OCI-LY3 (cell line): ENCODE measurements at regions not wholly inside any gene's neighbourhood (a gene's known extent, or its start where the extent isn't known, plus 50 kb on each side); places are given as distances from the start of the nearest gene placed in this dataset.

ENCODE experiments used
- H2AFZ ChIP-seq: fragments of 200-600, 300-600 bp; shearing (Covaris generic); 2 replicates; pipeline ENCODE4 v1.6.0; 2014; ENCODE audit warnings: antibody characterized with exemption, low read depth, low read length
- H3K27ac ChIP-seq: fragments of 200-600, 300-600 bp; sonication (generic); 2 replicates; pipeline ENCODE4 v1.5.1; 2014; ENCODE audit warnings: mild to moderate bottlenecking, low read length, moderate library complexity, mixed read lengths
- H3K27me3 ChIP-seq: fragments of 200-600, 300-600 bp; sonication (generic); 2 replicates; pipeline ENCODE4 v1.6.1; 2014; ENCODE audit warnings: low read depth, low read length, mixed read lengths
- H3K36me3 ChIP-seq: fragments of 200-600, 300-600 bp; sonication (generic); replicated peaks from 2 replicates; pipeline ENCODE3; 2014; ENCODE audit warnings: low read depth, low read length, mixed read lengths
- H3K4me1 ChIP-seq: fragments of 300-600, 200-600 bp; sonication (generic); 2 replicates; pipeline ENCODE4 v1.6.1; 2014; ENCODE audit warnings: low read length, mixed read lengths
- H3K4me2 ChIP-seq: fragments of 200-600, 300-600 bp; sonication (generic); 2 replicates; pipeline ENCODE4 v1.6.1; 2014; ENCODE audit warnings: low read length, mixed read lengths
- H3K4me3 ChIP-seq: fragments of 300-600, 200-600 bp; sonication (generic); 2 replicates; pipeline ENCODE4 v1.5.1; 2014; ENCODE audit warnings: antibody characterized with exemption, mild to moderate bottlenecking, low read length, moderate library complexity
- H3K79me2 ChIP-seq: fragments of 300-600, 200-600 bp; shearing (Covaris generic); 2 replicates; pipeline ENCODE4 v1.6.1; 2014; ENCODE audit warnings: mild to moderate bottlenecking, low read length, mixed read lengths
- H3K9ac ChIP-seq: fragments of 300-600, 200-600 bp; shearing (Covaris generic); 2 replicates; pipeline ENCODE4 v1.6.0; 2014; ENCODE audit warnings: mild to moderate bottlenecking, low read length, moderate library complexity
- H3K9me3 ChIP-seq: fragments of 200-600, 300-600 bp; shearing (Covaris generic); 2 replicates; pipeline ENCODE4 v1.6.1; 2014; ENCODE audit warnings: low read length, mixed read lengths; ENCODE audit not compliant: insufficient read depth
- H4K20me1 ChIP-seq: fragments of 200-600, 300-600 bp; sonication (generic); 2 replicates; pipeline ENCODE4 v1.6.1; 2016; ENCODE audit warnings: low read length, mixed read lengths; ENCODE audit not compliant: insufficient read depth
- EZH2phosphoT487 ChIP-seq: fragments of 200-600 bp; shearing (Covaris generic); IDR thresholded peaks from 2 replicates; pipeline ENCODE4 v1.6.1; 2018; ENCODE audit warnings: antibody characterized with exemption, mixed run types, low read depth
- TF ChIP-seq, protein P1 (sequence below): fragments of 200-600, 300-600 bp; sonication (generic); IDR thresholded peaks from 2 replicates; pipeline ENCODE4 v1.5.1; 2014; ENCODE audit warnings: antibody characterized with exemption, low read length, low read depth

DNA sequence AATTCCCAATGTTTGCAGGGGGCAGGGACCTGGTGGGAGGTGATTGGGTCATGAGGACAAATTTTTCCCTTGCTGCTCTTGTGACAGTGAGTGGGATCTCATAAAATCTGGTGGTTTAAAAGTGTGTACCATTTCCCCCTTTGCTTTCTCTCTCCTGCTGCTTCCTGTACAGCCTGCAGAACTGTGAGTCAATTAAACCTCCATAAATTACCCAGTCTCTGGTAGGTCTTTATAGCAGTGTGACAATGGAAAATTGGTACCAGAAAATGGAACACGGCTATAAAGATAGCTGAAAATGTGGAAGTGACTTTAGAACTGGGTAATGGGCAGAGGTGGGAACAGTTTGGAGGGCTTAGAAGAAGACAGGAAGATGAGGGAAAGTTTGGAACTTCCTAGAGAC, 108.7 kb upstream of the NPFFR2 start:
- H3K9me3 ChIP-seq = peaks cover 9% of the 10 kb centered on the region; the same call in 1 of the 2 replicates
- H3K27me3 ChIP-seq = no peaks in the 10 kb centered on the region
- H3K36me3 ChIP-seq = peaks cover 3% of the 10 kb centered on the region
- no peak for TF ChIP-seq EZH2phosphoT487
- TF ChIP-seq, protein P1, sequence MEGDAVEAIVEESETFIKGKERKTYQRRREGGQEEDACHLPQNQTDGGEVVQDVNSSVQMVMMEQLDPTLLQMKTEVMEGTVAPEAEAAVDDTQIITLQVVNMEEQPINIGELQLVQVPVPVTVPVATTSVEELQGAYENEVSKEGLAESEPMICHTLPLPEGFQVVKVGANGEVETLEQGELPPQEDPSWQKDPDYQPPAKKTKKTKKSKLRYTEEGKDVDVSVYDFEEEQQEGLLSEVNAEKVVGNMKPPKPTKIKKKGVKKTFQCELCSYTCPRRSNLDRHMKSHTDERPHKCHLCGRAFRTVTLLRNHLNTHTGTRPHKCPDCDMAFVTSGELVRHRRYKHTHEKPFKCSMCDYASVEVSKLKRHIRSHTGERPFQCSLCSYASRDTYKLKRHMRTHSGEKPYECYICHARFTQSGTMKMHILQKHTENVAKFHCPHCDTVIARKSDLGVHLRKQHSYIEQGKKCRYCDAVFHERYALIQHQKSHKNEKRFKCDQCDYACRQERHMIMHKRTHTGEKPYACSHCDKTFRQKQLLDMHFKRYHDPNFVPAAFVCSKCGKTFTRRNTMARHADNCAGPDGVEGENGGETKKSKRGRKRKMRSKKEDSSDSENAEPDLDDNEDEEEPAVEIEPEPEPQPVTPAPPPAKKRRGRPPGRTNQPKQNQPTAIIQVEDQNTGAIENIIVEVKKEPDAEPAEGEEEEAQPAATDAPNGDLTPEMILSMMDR = no peak
- no peaks in the 10 kb centered on the region for H4K20me1 ChIP-seq
- H3K4me2 ChIP-seq = no peak overlapping the region
- no peak overlapping the region for H3K9ac ChIP-seq
- H2AFZ ChIP-seq = no peak overlapping the region
- H3K4me3 ChIP-seq = no peak overlapping the region
- H3K27ac ChIP-seq = no peak overlapping the region
- H3K79me2 ChIP-seq = no peaks in the 10 kb centered on the region
- H3K4me1 ChIP-seq = peaks cover 6% of the 10 kb centered on the region; the same call in 1 of the 2 replicates

- Histone ChIP-seq H3K27me3 (no peaks in the 10 kb centered on the region), H3K4me2 (no peak overlapping the region), H3K79me2 (no peaks in the 10 kb centered on the region), H3K27ac (no peak overlapping the region), H4K20me1 (no peaks in the 10 kb centered on the region), H3K36me3 (no peaks in the 10 kb centered on the region), H2AFZ (no peak overlapping the region), H3K9ac (no peak overlapping the region), H3K4me1 (peaks cover 13% of the 10 kb centered on the region), H3K9me3 (no peaks in the 10 kb centered on the region), H3K4me3 (no peak overlapping the region)
- no peak for TF ChIP-seq EZH2phosphoT487
- TF ChIP-seq, protein P1 = no peak
These were observed 101.3 kb upstream of the NPFFR2 start for GRCh38 chr4:71930459-71930858.

DNA sequence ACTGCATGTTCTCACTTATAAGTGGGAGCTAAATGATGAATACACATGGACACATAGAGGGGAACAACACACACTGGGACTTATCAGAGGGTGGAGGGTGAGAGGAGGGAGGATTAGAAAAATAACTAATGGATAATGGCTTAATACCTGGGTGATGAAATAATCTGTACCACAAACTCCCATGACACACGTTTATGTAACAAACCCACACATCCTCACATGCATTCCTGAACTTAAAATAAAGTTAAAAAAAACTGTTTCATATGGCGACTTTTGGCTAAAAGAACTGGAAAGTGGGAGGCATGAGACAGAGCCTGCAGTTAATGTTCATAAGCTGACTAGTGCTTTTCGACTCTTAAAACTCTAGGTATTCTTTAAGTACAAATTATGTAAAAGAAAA, 98.9 kb upstream of the NPFFR2 start:
- Histone ChIP-seq H3K4me2 (no peak overlapping the region), H3K27me3 (no peaks in the 10 kb centered on the region), H2AFZ (no peak overlapping the region), H3K4me1 (peaks cover 18% of the 10 kb centered on the region), H3K9me3 (no peaks in the 10 kb centered on the region), H3K79me2 (no peaks in the 10 kb centered on the region), H3K27ac (no peak overlapping the region), H3K4me3 (no peak overlapping the region), H3K36me3 (no peaks in the 10 kb centered on the region), H3K9ac (no peak overlapping the region), H4K20me1 (no peaks in the 10 kb centered on the region)
- TF ChIP-seq, protein P1 = no peak
- TF ChIP-seq EZH2phosphoT487 = no peak

DNA sequence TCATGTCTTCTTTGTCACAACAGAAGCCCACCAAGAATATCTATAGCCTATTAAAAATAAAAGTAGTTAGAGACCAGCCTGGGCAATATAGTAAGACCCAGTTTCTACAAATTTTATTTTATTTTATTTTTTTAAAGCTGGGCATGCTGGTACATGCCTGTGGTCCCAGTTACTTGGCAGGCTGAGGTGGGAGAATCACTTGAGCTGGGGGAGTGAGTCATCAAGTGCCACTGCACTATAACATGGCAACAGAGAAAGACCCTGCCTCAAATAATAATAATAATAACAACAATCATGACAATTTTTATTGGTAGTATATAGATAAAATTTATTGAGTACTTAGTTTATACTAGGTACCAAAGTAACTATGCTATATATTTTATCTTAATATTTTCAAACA, 93.0 kb upstream of the NPFFR2 start:
- Histone ChIP-seq H3K27ac (no peak overlapping the region), H2AFZ (no peak overlapping the region), H3K4me1 (0 out of 2 replicates have a peak, but pooled peaks cover 5% of the 10 kb centered on the region), H3K4me3 (no peak overlapping the region), H3K27me3 (no peaks in the 10 kb centered on the region), H3K36me3 (no peaks in the 10 kb centered on the region), H4K20me1 (no peaks in the 10 kb centered on the region), H3K79me2 (no peaks in the 10 kb centered on the region), H3K9ac (no peak overlapping the region), H3K4me2 (no peak overlapping the region), H3K9me3 (no peaks in the 10 kb centered on the region)
- TF ChIP-seq, protein P1 = no peak
- TF ChIP-seq EZH2phosphoT487 = no peak
